ENCODE measurements at regions not wholly inside any gene's neighbourhood (a gene's known extent, or its start where the extent isn't known, plus 50 kb on each side); places are given as distances from the start of the nearest gene placed in this dataset.
"Not testable (repeated sequence)": the region's sequence is repeated elsewhere in the genome, so short reads cannot be mapped to it uniquely, and the experiment has no call there.

- DNase-seq (ENCODE audit: low spot score) = no peak
Observed at GRCh38 chr2:139694327-139694726, 914.1 kb upstream of the NXPH2 start.

GRCh38 chr2:139686205-139686604, 906.0 kb upstream of the NXPH2 start:
- no peak for DNase-seq (ENCODE audit: low spot score)

- DNase-seq (ENCODE audit: low spot score) = no peak
Observed at GRCh38 chr2:139685090-139685983, 905.1 kb upstream of the NXPH2 start.

- no peak for DNase-seq (ENCODE audit: low spot score)
Observed at GRCh38 chr2:139684286-139684860, 904.2 kb upstream of the NXPH2 start.

GRCh38 chr2:139674577-139674976, 894.4 kb upstream of the NXPH2 start:
- DNase-seq (ENCODE audit: low spot score) = no peak

GRCh38 chr2:139673447-139673846, 893.3 kb upstream of the NXPH2 start:
- not testable (repeated sequence) for DNase-seq (ENCODE audit: low spot score)

GRCh38 chr2:139669675-139670074, 889.5 kb upstream of the NXPH2 start:
- no peak for DNase-seq (ENCODE audit: low spot score)

- no peak for DNase-seq (ENCODE audit: low spot score)
Observed at GRCh38 chr2:139652385-139652784, 872.2 kb upstream of the NXPH2 start.

GRCh38 chr2:139645617-139646016, 865.4 kb upstream of the NXPH2 start:
- no peak for DNase-seq (ENCODE audit: low spot score)

GRCh38 chr2:139643139-139643538, 862.9 kb upstream of the NXPH2 start:
- no peak for DNase-seq (ENCODE audit: low spot score)

GRCh38 chr2:139631966-139632365, 851.8 kb upstream of the NXPH2 start:
- DNase-seq (ENCODE audit: low spot score) = no peak

GRCh38 chr2:139628931-139629330, 848.7 kb upstream of the NXPH2 start:
- no peak for DNase-seq (ENCODE audit: low spot score)

- no peak for DNase-seq (ENCODE audit: low spot score)
Observed at GRCh38 chr2:139626128-139626527, 845.9 kb upstream of the NXPH2 start.

GRCh38 chr2:139622691-139623090, 842.5 kb upstream of the NXPH2 start:
- no peak for DNase-seq (ENCODE audit: low spot score)

- DNase-seq (ENCODE audit: low spot score) = no peak
Observed at GRCh38 chr2:139617747-139618146, 837.6 kb upstream of the NXPH2 start.

GRCh38 chr2:139613264-139613663, 833.1 kb upstream of the NXPH2 start:
- DNase-seq (ENCODE audit: low spot score) = no peak

GRCh38 chr2:139610512-139610911, 830.3 kb upstream of the NXPH2 start:
- no peak for DNase-seq (ENCODE audit: low spot score)

- no peak for DNase-seq (ENCODE audit: low spot score)
Observed at GRCh38 chr2:139609109-139609508, 828.9 kb upstream of the NXPH2 start.

- DNase-seq (ENCODE audit: low spot score) = no peak
Observed at GRCh38 chr2:139605668-139606067, 825.5 kb upstream of the NXPH2 start.

GRCh38 chr2:139600166-139600565, 820.0 kb upstream of the NXPH2 start:
- DNase-seq (ENCODE audit: low spot score) = no peak

GRCh38 chr2:139585101-139585500, 804.9 kb upstream of the NXPH2 start:
- no peak for DNase-seq (ENCODE audit: low spot score)

- no peak for DNase-seq (ENCODE audit: low spot score)
Observed at GRCh38 chr2:139574371-139574770, 794.2 kb upstream of the NXPH2 start.

- no peak for DNase-seq (ENCODE audit: low spot score)
Observed at GRCh38 chr2:139556789-139557188, 776.6 kb upstream of the NXPH2 start.

GRCh38 chr2:139550873-139551272, 770.7 kb upstream of the NXPH2 start:
- no peak for DNase-seq (ENCODE audit: low spot score)
